Heart right ventricle (tissue), 16 donors: ENCODE measurements at regions not wholly inside any gene's neighbourhood (a gene's known extent, or its start where the extent isn't known, plus 50 kb on each side); places are given as distances from the start of the nearest gene placed in this dataset.

ENCODE experiments used
- ATAC-seq, 8 donors: fragments of 200-7000 bp; cut with Tn5 transposase; one replicate each; pipeline ENCODE4 v1.9.1; 2020; ENCODE audit warnings: mild to moderate bottlenecking in 8 of 8, moderate library complexity in 8 of 8, moderate number of reproducible peaks in 1 of 8
- DNase-seq, 2 donors: peaks; one replicate each; pipeline ENCODE4 v3.0.0-alpha.2; 2020
- H3K27ac ChIP-seq, 10 donors: fragments of 200-600 bp; sonication (generic) in 2 of 10; one replicate each; pipeline versions ENCODE4 v1.5.0 to v1.8.0; 2020 to 2022; ENCODE audit warnings: mild to moderate bottlenecking in 3 of 10
- H3K27me3 ChIP-seq, 7 donors: fragments of 200-600 bp; one replicate each; pipeline ENCODE4 v1.8.0; 2021 to 2022; ENCODE audit warnings: mild to moderate bottlenecking in 2 of 7
- H3K36me3 ChIP-seq, 9 donors: fragments of 200-600 bp; sonication (generic) in 1 of 9; one replicate each; pipeline versions ENCODE4 v1.5.0 to v1.8.0; 2020 to 2022; ENCODE audit warnings: mild to moderate bottlenecking in 2 of 9
- H3K4me1 ChIP-seq, 9 donors: fragments of 200-600 bp; sonication (generic) in 1 of 9; one replicate each; pipeline versions ENCODE4 v1.5.0 to v1.8.0; 2020 to 2022; ENCODE audit warnings: mild to moderate bottlenecking in 4 of 9
- H3K4me3 ChIP-seq, 10 donors: fragments of 200-600 bp; sonication (generic) in 2 of 10; one replicate each; pipeline versions ENCODE4 v1.5.0 to v1.8.0; 2020 to 2022; ENCODE audit warnings: mild to moderate bottlenecking in 7 of 10, moderate library complexity in 2 of 10
- H3K9me3 ChIP-seq, 11 donors: fragments of 200-600 bp in 10 of 11; sonication (generic) in 2 of 11; one replicate each; pipeline versions ENCODE4 v1.5.0 to v1.8.0; 2013 to 2022; ENCODE audit warnings: mild to moderate bottlenecking in 2 of 11, control low read depth in 1 of 11, moderate library complexity in 1 of 11
- WGBS, 2 donors: extraction: QIAGEN DNeasy Blood & Tissue Kit; methylation state at CpG; one replicate each; pipeline ENCODE4 v1.1.7; 2013; ENCODE audit warnings: inconsistent platforms in 1 of 2; 5-methylcytosine and 5-hydroxymethylcytosine counted together
- intact Hi-C, 10 donors: fragments of 100-400 bp; cut with DNase I; formaldehyde crosslinking; loops; one replicate each; pipeline versions ENCODE4 v1.11.1 to v1.14.2; 2022
- TF ChIP-seq, protein P1 (sequence below), 9 donors: fragments of 200-600 bp; sonication (generic) in 2 of 9; IDR thresholded peaks; one replicate each; pipeline versions ENCODE4 v1.5.0 to v1.8.0; 2021 to 2022; ENCODE audit warnings: antibody characterized with exemption in 9 of 9, mild to moderate bottlenecking in 5 of 9, moderate library complexity in 1 of 9
- donor health status: Arrhythmogenic right ventricular cardiomyopathy.
- donor health status: ischemic (EF 13 %, LVEDD 7.1; RV severe dilation, severe dysfunction).
- donor health status: healthy with polysubstance abuse.
- donor health status: DM: no; HTN: yes; CAD: no.
- donor health status: DM: no; HTN: no; CAD: no.
- donor health status: ischemic (EF 25% LVEDD 6.9; RV normal size, moderate dysfunction).
- donor health status: ischemic (EF 25% LVEDD 5.7; RV mildly dilated, moderate dysfunction).
- donor health status: healthy.
- donor health status: DM: yes; HTN: yes; CAD: no.
- donor health status: Ischemic cardiomyopathy.
- donor health status: ischemic (EF 35%, LVEDD 5.7; RV mildly dilated, moderate dysfunction).
- donor health status: nonischemic (EF 11% LVEDD 7.7; RV severe dilation, severe dysfunction).
- donor health status: DM: yes; HTN: yes; CAD: no.
- donor health status: PGD.
- donor health status: ischemic (EF 29% LVEDD 5.4; RV normal size, mild dysfunction).
- donor health status: nonischemic (EF 23%, LVEDD 6.1; RV moderate dilation, normal function).

DNA sequence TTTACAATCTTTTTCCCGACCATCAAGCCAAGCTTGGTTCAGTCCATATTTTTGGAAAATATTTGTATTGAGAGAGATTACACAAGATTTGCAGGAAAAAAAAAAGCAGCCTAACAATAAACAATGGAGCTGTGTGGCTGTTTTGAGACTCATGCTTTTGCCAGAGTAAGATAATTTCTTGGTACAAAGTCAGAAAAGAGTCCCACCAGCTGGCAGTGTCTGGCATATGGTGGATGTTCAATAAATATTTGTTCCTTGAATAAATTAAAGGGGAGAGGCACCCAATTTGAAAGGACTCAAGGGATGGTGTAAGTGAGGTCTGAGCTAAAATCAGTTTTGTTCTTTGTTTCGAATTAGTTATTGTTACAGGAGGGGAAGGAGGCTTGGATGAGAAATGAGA, 78.1 kb upstream of the RPH3A start:
- 74 to 76% methylated on average over 2 of the region's 2 CpGs for WGBS, 2 donors
- Histone ChIP-seq H3K27ac (no peak overlapping the region), H3K4me1 (no peaks in the 10 kb centered on the region), H3K4me3 (no peak overlapping the region), H3K9me3 (no peaks in the 10 kb centered on the region), H3K36me3 (no peaks in the 10 kb centered on the region), H3K27me3 (peaks cover 0 to 11% (median 0%) of the 10 kb centered on the region in 7 donors)
- TF ChIP-seq, protein P1, sequence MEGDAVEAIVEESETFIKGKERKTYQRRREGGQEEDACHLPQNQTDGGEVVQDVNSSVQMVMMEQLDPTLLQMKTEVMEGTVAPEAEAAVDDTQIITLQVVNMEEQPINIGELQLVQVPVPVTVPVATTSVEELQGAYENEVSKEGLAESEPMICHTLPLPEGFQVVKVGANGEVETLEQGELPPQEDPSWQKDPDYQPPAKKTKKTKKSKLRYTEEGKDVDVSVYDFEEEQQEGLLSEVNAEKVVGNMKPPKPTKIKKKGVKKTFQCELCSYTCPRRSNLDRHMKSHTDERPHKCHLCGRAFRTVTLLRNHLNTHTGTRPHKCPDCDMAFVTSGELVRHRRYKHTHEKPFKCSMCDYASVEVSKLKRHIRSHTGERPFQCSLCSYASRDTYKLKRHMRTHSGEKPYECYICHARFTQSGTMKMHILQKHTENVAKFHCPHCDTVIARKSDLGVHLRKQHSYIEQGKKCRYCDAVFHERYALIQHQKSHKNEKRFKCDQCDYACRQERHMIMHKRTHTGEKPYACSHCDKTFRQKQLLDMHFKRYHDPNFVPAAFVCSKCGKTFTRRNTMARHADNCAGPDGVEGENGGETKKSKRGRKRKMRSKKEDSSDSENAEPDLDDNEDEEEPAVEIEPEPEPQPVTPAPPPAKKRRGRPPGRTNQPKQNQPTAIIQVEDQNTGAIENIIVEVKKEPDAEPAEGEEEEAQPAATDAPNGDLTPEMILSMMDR (IDR thresholded peaks at IDR 0.05): no peak
- DNase-seq: no peak
- no peak for ATAC-seq
- intact Hi-C loops: no loop called here

DNA sequence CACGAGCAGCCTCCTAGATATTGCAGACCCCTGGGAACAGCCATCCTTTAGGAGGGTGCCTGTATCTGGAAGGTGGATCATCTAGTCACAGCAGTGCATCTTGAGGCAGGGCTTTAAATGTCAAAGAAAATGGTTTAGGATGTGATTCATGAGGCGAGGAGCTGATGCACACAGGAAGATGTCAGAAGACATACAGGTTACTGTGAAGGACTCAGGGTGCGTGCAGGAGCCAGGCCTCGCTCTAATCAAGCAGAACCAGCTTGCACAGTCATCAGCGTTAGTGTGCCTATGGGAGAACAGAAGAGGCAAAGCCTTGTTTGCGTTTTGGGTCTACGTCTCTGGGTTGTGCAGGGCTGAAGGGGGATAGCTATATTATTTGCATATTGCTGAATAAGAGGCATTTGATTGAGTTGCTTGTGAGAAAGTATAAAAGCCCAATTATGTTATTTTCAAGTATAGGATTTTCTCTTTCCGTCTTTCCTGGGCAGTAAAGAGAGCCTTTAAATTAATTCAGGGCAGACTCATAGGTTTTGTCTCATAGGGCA, 77.3 kb upstream of the RPH3A start:
- intact Hi-C loops: no loop called here
- H3K9me3 ChIP-seq: peaks cover 0 to under 1% (median 0%) of the 10 kb centered on the region in 11 donors
- H3K4me3 ChIP-seq: no peak overlapping the region
- DNase-seq (no peak), ATAC-seq (no peak)
- no peak overlapping the region for H3K27ac ChIP-seq
- peaks cover 0 to 13% (median 0%) of the 10 kb centered on the region in 7 donors for H3K27me3 ChIP-seq
- H3K36me3 ChIP-seq: no peaks in the 10 kb centered on the region
- WGBS, 2 donors: 73 to 74% methylated on average over 8 of the region's 8 CpGs
- H3K4me1 ChIP-seq: no peaks in the 10 kb centered on the region
- TF ChIP-seq, protein P1 (IDR thresholded peaks at IDR 0.05): no peak

DNA sequence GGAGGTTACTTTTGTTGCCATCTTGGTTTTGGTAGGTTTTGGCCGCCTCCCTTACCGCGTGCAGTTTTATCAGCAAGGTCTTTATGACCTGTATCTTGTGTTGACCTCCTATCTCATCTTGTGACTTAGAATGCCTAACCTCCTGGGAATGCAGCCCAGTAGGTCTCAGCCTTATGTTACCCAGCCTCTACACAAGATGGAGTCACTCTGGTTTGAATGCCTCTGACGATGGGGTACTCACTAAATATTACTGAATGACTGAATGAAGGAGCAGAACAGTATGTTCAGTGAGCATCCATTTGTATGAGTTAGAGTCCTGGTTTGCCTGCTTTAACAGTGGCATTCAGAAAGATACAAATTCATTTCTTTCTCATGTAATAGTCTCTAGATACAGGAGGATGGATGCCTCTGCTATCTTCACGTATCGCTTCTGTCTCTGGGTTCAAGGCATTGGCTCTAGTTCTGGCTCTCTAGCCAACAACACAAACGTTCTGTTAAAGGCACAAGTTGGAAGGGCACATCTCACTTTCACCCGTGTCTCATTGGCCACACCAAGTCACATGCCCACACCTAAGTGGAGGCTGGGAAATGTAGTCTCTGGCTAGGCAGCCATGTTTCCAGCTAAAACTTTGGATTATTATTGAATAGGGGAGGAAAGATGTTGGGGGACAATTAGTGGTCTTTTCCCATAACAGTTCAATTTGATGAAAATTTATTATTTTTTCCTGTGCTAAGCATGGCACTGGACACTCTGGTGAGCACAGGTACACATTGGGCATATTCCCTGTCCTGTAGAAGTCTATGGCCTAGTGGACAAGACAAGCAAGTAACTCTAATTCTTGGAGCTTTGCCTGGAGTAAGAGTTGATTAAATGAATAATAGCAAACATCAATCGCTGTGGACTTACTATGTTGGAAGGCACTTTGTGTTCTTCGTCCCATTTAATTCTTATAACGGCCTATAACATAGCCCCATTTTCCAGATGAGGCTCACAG, 75.2 kb upstream of the RPH3A start:
- no peak for DNase-seq
- H3K4me1 ChIP-seq: no peaks in the 10 kb centered on the region
- intact Hi-C loops: no loop called here
- H3K4me3 ChIP-seq: no peak overlapping the region
- 63 to 68% methylated on average over 11 of the region's 11 CpGs for WGBS, 2 donors
- H3K27ac ChIP-seq: no peak overlapping the region
- peaks cover 0 to 20% (median 0%) of the 10 kb centered on the region in 7 donors for H3K27me3 ChIP-seq
- ATAC-seq: no peak
- no peaks in the 10 kb centered on the region for H3K36me3 ChIP-seq
- H3K9me3 ChIP-seq: peaks cover 0 to 5% (median 0%) of the 10 kb centered on the region in 11 donors
- TF ChIP-seq, protein P1 (IDR thresholded peaks at IDR 0.05): no peak

DNA sequence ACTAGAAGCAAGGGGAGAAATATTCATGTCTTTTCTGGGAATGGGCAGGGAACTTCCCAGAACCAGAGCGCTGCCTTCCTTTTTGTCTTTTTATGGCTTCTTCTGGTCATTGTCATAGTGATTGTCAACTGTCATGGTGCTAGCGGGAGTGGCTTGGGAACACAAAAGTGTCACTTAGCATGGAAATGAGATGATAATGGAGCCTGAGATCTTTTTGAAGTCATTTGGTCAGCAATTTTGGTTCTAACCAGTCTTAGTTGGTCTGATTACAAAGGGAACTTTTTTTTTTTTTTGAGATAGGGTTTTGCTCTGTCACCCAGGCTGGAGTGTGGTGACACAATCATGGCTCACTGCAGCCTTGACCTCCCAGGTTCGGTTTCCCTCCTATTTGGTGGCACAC, 62.7 kb upstream of the RPH3A start:
- H3K27me3 ChIP-seq: peaks cover 0 to 41% (median 17%) of the 10 kb centered on the region in 7 donors
- 51 to 63% methylated on average over 3 of the region's 3 CpGs for WGBS, 2 donors
- TF ChIP-seq, protein P1 (IDR thresholded peaks at IDR 0.05): no peak

More for the DNA sequence above, 62.7 kb upstream of the RPH3A start:
- Histone ChIP-seq H3K4me3 (no peak overlapping the region), H3K9me3 (no peaks in the 10 kb centered on the region), H3K4me1 (no peaks in the 10 kb centered on the region), H3K36me3 (no peaks in the 10 kb centered on the region), H3K27ac (no peak overlapping the region)
- intact Hi-C loops: no loop called here
- DNase-seq: no peak
- no peak for ATAC-seq
